ENCODE measurements at regions not wholly inside any gene's neighbourhood (a gene's known extent, or its start where the extent isn't known, plus 50 kb on each side); places are given as distances from the start of the nearest gene placed in this dataset.
A peak's percentile ranks its signal among the peaks of the same experiment; 100 is the strongest.

GRCh38 chr6:137313928-137314855, 95.0 kb upstream of the IFNGR1 start (continued):
- TF ChIP-seq ZNF324 (tag by site-specific recombination; IDR thresholded peaks at IDR 0.05) (no peak), OVOL3 (tag by site-specific recombination; IDR thresholded peaks at IDR 0.05) (no peak)

GRCh38 chr6:137313211-137313610, 94.0 kb upstream of the IFNGR1 start:
- Histone ChIP-seq H3K4me3 (ENCODE audit: low read depth, low read length) (no peak overlapping the region), H3K4me1 (ENCODE audit: control insufficient read depth, insufficient read depth, low read length) (peaks cover 14% of the 10 kb centered on the region; the same call in 1 of the 2 replicates), H3K27ac (ENCODE audit: extremely low read depth, low read depth, low read length) (no peak overlapping the region), H3K9me3 (ENCODE audit: control insufficient read depth, insufficient read depth, low read depth, low read length) (no peaks in the 10 kb centered on the region), H3K36me3 (ENCODE audit: control insufficient read depth in 2 of 2, insufficient read depth in 1 of 2, low read length in 2 of 2) (no peaks in the 10 kb centered on the region)
- no peak for TF ChIP-seq ZNF707 (tag by site-specific recombination; IDR thresholded peaks at IDR 0.05)
- TF ChIP-seq ZNF24 (tag by site-specific recombination; IDR thresholded peaks at IDR 0.05) = peak; percentile 77
- TF ChIP-seq ZNF560 (tag by site-specific recombination; IDR thresholded peaks at IDR 0.05; ENCODE audit: borderline replicate concordance) = no peak
- TF ChIP-seq ZNF19 (tag by site-specific recombination; IDR thresholded peaks at IDR 0.05; ENCODE audit: low read depth) = no peak
- ChIA-PET POLR2A (no interaction called here), CTCF (interaction anchor here (0.6 to 3.7 kb wide), 20 partner anchors 9 to 425 kb away, joined by 3 to 62 read pairs (median 10); no protein-coding TSS in a partner anchor)

- Histone ChIP-seq H3K36me3 (ENCODE audit: control insufficient read depth in 2 of 2, insufficient read depth in 1 of 2, low read length in 2 of 2) (no peaks in the 10 kb centered on the region), H3K4me1 (ENCODE audit: control insufficient read depth, insufficient read depth, low read length) (peaks cover 14% of the 10 kb centered on the region; the same call in 1 of the 2 replicates), H3K27ac (ENCODE audit: extremely low read depth, low read depth, low read length) (no peak overlapping the region), H3K4me3 (ENCODE audit: low read depth, low read length) (no peak overlapping the region), H3K9me3 (ENCODE audit: control insufficient read depth, insufficient read depth, low read depth, low read length) (no peaks in the 10 kb centered on the region)
- ChIA-PET POLR2A (no interaction called here), CTCF (interaction anchor here (0.6 kb wide), 1 partner anchor 252 kb away, joined by 4 read pairs; no protein-coding TSS in a partner anchor)
- TF ChIP-seq ZFP41 (tag by site-specific recombination; IDR thresholded peaks at IDR 0.05; ENCODE audit: borderline replicate concordance) (no peak), BCL11A (tag by site-specific recombination; IDR thresholded peaks at IDR 0.05; ENCODE audit: low read depth) (no peak), GLI4 (tag by site-specific recombination; IDR thresholded peaks at IDR 0.05) (no peak), ZNF350 (tag by site-specific recombination; IDR thresholded peaks at IDR 0.05) (no peak), IKZF3 (tag by site-specific recombination; IDR thresholded peaks at IDR 0.05) (no peak), REST (tag by site-specific recombination; IDR thresholded peaks at IDR 0.05) (no peak), RBAK (tag by site-specific recombination; IDR thresholded peaks at IDR 0.05) (no peak), ZNF600 (tag by site-specific recombination; IDR thresholded peaks at IDR 0.05) (no peak), KLF7 (tag by site-specific recombination; IDR thresholded peaks at IDR 0.05; ENCODE audit: borderline replicate concordance) (no peak), AEBP2 (tag by site-specific recombination; IDR thresholded peaks at IDR 0.05; ENCODE audit: borderline replicate concordance) (no peak), ZNF362 (tag by site-specific recombination; IDR thresholded peaks at IDR 0.05) (no peak), PRDM1 (tag by site-specific recombination; IDR thresholded peaks at IDR 0.05) (no peak), KLF10 (tag by site-specific recombination; IDR thresholded peaks at IDR 0.05) (no peak)
These were observed 92.8 kb upstream of the IFNGR1 start for GRCh38 chr6:137311940-137312339.
